GM23248 (cell line): ENCODE measurements at regions not wholly inside any gene's neighbourhood (a gene's known extent, or its start where the extent isn't known, plus 50 kb on each side); places are given as distances from the start of the nearest gene placed in this dataset.

Source experiments
- DNase-seq: peaks from one replicate; pipeline ENCODE4 v3.0.0-alpha.2; 2015
- H2AFZ ChIP-seq: fragments of 200-600 bp; sonication (generic); 2 replicates; pipeline ENCODE4 v1.6.1; 2016; ENCODE audit warnings: antibody characterized with exemption
- H3F3A ChIP-seq: fragments of 200-600 bp; sonication (generic); 2 replicates; pipeline ENCODE4 v1.6.1; 2016; ENCODE audit warnings: mild to moderate bottlenecking, antibody characterized with exemption, mixed run types; ENCODE audit not compliant: insufficient read depth
- H3K27ac ChIP-seq: fragments of 200-600 bp; sonication (generic); 2 replicates; pipeline ENCODE4 v1.5.1; 2016; ENCODE audit warnings: mild to moderate bottlenecking
- H3K27me3 ChIP-seq: fragments of 200-600 bp; sonication (generic); replicated peaks from 2 replicates; pipeline ENCODE4 v1.6.1; 2016; ENCODE audit warnings: mild to moderate bottlenecking; ENCODE audit not compliant: insufficient read depth
- H3K36me3 ChIP-seq: fragments of 200-600 bp; sonication (generic); 2 replicates; pipeline ENCODE4 v1.6.1; 2016; ENCODE audit warnings: low read depth, mild to moderate bottlenecking
- H3K4me1 ChIP-seq: fragments of 200-600 bp; sonication (generic); 2 replicates; pipeline ENCODE4 v1.6.1; 2016; ENCODE audit warnings: mild to moderate bottlenecking; ENCODE audit not compliant: insufficient read depth
- H3K4me2 ChIP-seq: fragments of 200-600 bp; sonication (generic); one replicate; pipeline ENCODE4 v1.6.1; 2016; ENCODE audit warnings: mild to moderate bottlenecking; ENCODE audit not compliant: unreplicated experiment
- H3K4me3 ChIP-seq: fragments of 200-600 bp; sonication (generic); 2 replicates; pipeline ENCODE4 v1.5.1; 2016; ENCODE audit warnings: mild to moderate bottlenecking
- H3K79me2 ChIP-seq: fragments of 200-600 bp; sonication (generic); 2 replicates; pipeline ENCODE4 v1.6.1; 2016; ENCODE audit warnings: mild to moderate bottlenecking; ENCODE audit not compliant: insufficient read depth
- H3K9ac ChIP-seq: fragments of 200-600 bp; sonication (generic); 2 replicates; pipeline ENCODE4 v1.6.1; 2016; ENCODE audit warnings: mild to moderate bottlenecking
- H3K9me2 ChIP-seq: fragments of 200-600 bp; sonication (generic); 2 replicates; pipeline ENCODE4 v1.6.1; 2016; ENCODE audit warnings: mixed run types, mild to moderate bottlenecking, moderate library complexity; ENCODE audit not compliant: insufficient read depth
- H3K9me3 ChIP-seq: fragments of 200-600 bp; sonication (generic); one replicate; pipeline ENCODE4 v1.6.1; 2017; ENCODE audit warnings: low read depth
- H4K20me1 ChIP-seq: fragments of 200-600 bp; sonication (generic); 2 replicates; pipeline ENCODE4 v1.6.0; 2016; ENCODE audit not compliant: insufficient read depth
- EZH2 ChIP-seq: fragments of 200-600 bp; sonication (generic); IDR thresholded peaks from 2 replicates; pipeline ENCODE4 v1.6.1; 2018; ENCODE audit warnings: antibody characterized with exemption, mild to moderate bottlenecking; ENCODE audit not compliant: insufficient read depth, poor library complexity, severe bottlenecking
- EZH2phosphoT487 ChIP-seq: fragments of 200-600 bp; sonication (generic); IDR thresholded peaks from 2 replicates; pipeline ENCODE4 v1.6.1; 2018; ENCODE audit warnings: antibody characterized with exemption, moderate library complexity, mild to moderate bottlenecking, low read depth; ENCODE audit not compliant: insufficient read depth
- WGBS, 2 experiments: methylation state at CpG; one replicate each; pipeline ENCODE4 v1.1.6; 2015 to 2017; ENCODE audit warnings: low lambda C conversion rate in 2 of 2, low coverage in 1 of 2; ENCODE audit errors: missing lambda C conversion rate in 2 of 2; 5-methylcytosine and 5-hydroxymethylcytosine counted together
- in situ Hi-C: fragments of 300-500 bp; cut with MboI; formaldehyde crosslinking; loops from 2 replicates; pipeline ENCODE4 v1.15.0; 2020

- no peak overlapping the region for H3K9ac ChIP-seq
- H3K4me1 ChIP-seq: no peaks in the 10 kb centered on the region
- H4K20me1 ChIP-seq: no peaks in the 10 kb centered on the region; the same call in 1 of the 2 replicates
- no peaks in the 10 kb centered on the region for H3K36me3 ChIP-seq
- in situ Hi-C loops: no loop called here
- DNase-seq: no peak
- no peaks in the 10 kb centered on the region for H3K27me3 ChIP-seq
- WGBS, 2 experiments: 11 to 16% methylated on average over 1 of the region's 1 CpG
- H3K9me2 ChIP-seq: no peaks in the 10 kb centered on the region
- no peak overlapping the region for H3K4me2 ChIP-seq
- no peak overlapping the region for H2AFZ ChIP-seq
- no peaks in the 10 kb centered on the region for H3K79me2 ChIP-seq
- H3K9me3 ChIP-seq: no peaks in the 10 kb centered on the region
- TF ChIP-seq EZH2: no peak
- TF ChIP-seq EZH2phosphoT487: no peak
- no peaks in the 10 kb centered on the region for H3F3A ChIP-seq
- H3K27ac ChIP-seq: no peak overlapping the region
- no peak overlapping the region for H3K4me3 ChIP-seq
Measured at GRCh38 chr5:8349855-8350254, 480.9 kb downstream of the MTRR start.

DNA sequence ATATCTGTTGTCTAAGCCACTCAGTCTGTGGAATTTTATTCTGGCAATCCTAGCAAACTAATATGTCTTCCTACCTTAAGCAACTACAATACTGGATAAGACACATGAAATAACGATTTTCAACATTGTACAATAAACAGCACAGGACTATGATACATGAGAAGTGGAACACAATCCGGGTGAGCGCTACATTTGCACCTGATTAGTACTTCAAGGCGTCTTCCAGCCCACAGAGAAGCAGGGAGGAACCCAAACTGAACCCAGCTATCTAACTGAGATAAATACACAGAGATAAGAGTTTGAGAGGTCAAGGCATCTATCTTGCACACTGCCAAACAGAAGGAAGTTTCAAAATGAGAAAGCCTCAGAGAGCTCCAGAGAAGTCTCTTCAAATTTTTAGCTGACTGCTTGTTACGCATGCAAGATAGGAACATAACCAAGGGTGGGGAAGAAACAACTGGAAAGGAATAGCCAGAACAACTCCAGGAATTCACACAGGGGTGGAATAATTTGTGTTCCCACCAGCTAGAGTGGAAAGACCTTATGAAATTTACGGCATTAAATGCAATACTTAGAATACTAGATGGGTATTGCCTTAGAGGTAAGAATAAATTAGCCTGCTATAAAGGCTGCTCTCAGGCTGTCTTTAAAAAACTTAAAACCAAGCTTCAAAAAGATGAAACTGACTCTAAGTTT is 481.8 kb downstream of the MTRR start:
- Histone ChIP-seq H3K9me3 (no peaks in the 10 kb centered on the region), H3K4me3 (no peak overlapping the region), H3K36me3 (no peaks in the 10 kb centered on the region), H3F3A (no peaks in the 10 kb centered on the region), H3K9me2 (no peaks in the 10 kb centered on the region), H3K27ac (no peak overlapping the region), H4K20me1 (no peaks in the 10 kb centered on the region; the same call in 1 of the 2 replicates), H3K4me1 (no peaks in the 10 kb centered on the region), H2AFZ (no peak overlapping the region), H3K27me3 (no peaks in the 10 kb centered on the region), H3K79me2 (no peaks in the 10 kb centered on the region), H3K4me2 (no peak overlapping the region), H3K9ac (no peak overlapping the region)
- no peak for TF ChIP-seq EZH2phosphoT487
- in situ Hi-C loops: no loop called here
- WGBS, 2 experiments: 42 to 51% methylated on average over 6 of the region's 6 CpGs
- DNase-seq: no peak

DNA sequence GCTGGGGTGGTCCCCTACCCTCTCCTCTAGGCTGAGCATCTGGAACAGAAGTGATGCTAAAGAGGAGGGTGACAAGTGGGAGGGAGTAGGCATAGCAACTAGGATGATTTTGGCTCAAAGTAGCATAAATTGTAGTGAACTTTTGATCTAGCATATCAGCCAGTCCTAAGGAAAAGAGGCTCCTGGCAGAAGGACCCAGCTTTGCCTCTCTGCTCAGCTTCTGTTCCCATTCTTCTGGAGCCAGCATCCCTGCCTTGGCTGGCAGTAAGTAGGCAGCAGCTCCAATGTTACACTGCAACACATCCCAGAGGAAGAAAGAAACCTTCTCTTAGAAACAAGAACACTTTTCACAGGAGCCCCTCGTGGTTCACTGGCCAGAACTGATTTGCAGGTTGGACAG is 487.0 kb downstream of the MTRR start:
- H2AFZ ChIP-seq: no peak overlapping the region
- no peaks in the 10 kb centered on the region for H3K9me2 ChIP-seq
- no peak overlapping the region for H3K4me2 ChIP-seq
- H3K27ac ChIP-seq: no peak overlapping the region
- H3K9me3 ChIP-seq: no peaks in the 10 kb centered on the region
- 0% methylated on average over 1 of the region's 1 CpG for WGBS, 2 experiments
- H4K20me1 ChIP-seq: no peaks in the 10 kb centered on the region
- no peak for DNase-seq
- H3K36me3 ChIP-seq: no peaks in the 10 kb centered on the region
- no peaks in the 10 kb centered on the region for H3K4me1 ChIP-seq
- H3K79me2 ChIP-seq: no peaks in the 10 kb centered on the region
- TF ChIP-seq EZH2phosphoT487 (no peak), EZH2 (no peak)
- in situ Hi-C loops: no loop called here
- no peaks in the 10 kb centered on the region for H3F3A ChIP-seq
- H3K9ac ChIP-seq: no peak overlapping the region
- no peak overlapping the region for H3K4me3 ChIP-seq
- H3K27me3 ChIP-seq: no peaks in the 10 kb centered on the region; the same call in 1 of the 2 replicates

DNA sequence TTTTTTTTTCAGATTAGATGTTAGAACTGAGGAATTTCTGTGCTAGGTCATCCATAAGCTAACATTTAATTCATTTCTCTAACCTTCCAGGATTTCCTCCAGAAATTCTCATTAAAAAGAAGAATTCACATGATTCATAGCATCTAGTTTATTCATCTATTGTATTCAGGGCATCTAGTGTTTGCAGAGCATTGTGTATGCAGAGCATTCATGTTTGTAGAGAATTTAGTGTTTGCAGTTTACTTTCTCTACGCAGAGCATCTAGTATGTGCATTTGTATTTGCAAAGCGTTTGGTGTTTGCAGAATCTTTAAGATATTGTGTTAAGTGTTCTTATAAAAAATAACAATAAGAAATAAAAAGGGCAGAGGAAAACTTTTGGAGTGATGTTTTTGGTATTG is 491.1 kb downstream of the MTRR start:
- no peaks in the 10 kb centered on the region for H3K79me2 ChIP-seq
- no peak overlapping the region for H3K9ac ChIP-seq
- no peaks in the 10 kb centered on the region for H4K20me1 ChIP-seq
- H3K4me2 ChIP-seq: no peak overlapping the region
- no peak overlapping the region for H3K4me3 ChIP-seq
- in situ Hi-C loops: no loop called here
- H3K36me3 ChIP-seq: no peaks in the 10 kb centered on the region
- DNase-seq: no peak
- H3K27ac ChIP-seq: no peak overlapping the region
- 0 out of 2 replicates have a peak, but pooled peaks cover 8% of the 10 kb centered on the region for H3K4me1 ChIP-seq
- no peaks in the 10 kb centered on the region; the same call in 1 of the 2 replicates for H3K27me3 ChIP-seq
- H3F3A ChIP-seq: no peaks in the 10 kb centered on the region
- H3K9me3 ChIP-seq: no peaks in the 10 kb centered on the region
- TF ChIP-seq EZH2phosphoT487 (no peak), EZH2 (no peak)
- H2AFZ ChIP-seq: no peak overlapping the region
- WGBS, 2 experiments: 16 to 22% methylated on average over 2 of the region's 2 CpGs
- no peaks in the 10 kb centered on the region for H3K9me2 ChIP-seq
